Gastroesophageal sphincter (tissue), 4 donors: ENCODE measurements at regions not wholly inside any gene's neighbourhood (a gene's known extent, or its start where the extent isn't known, plus 50 kb on each side); places are given as distances from the start of the nearest gene placed in this dataset.

ENCODE experiments used
- ATAC-seq: fragments of 150-250 bp; one replicate; pipeline ENCODE4 v1.9.1; 2016; ENCODE audit warnings: mild to moderate bottlenecking, moderate library complexity
- H3K27ac ChIP-seq, 4 donors: fragments of 200-600 bp; sonication (generic) in 3 of 4; 1 replicate in 3 of 4; 2 replicates in 1 of 4; pipeline ENCODE4 v1.5.1; 2016 to 2019
- H3K27me3 ChIP-seq: fragments of 200-600 bp; sonication (generic); one replicate; pipeline ENCODE4 v1.5.1; 2019
- H3K36me3 ChIP-seq, 2 donors: fragments of 200-600 bp; sonication (generic); one replicate each; pipeline ENCODE4 v1.5.1; 2019; ENCODE audit warnings: control low read depth in 1 of 2
- H3K4me1 ChIP-seq, 3 donors: fragments of 200-600 bp; sonication (generic); 1 replicate in 2 of 3; 2 replicates in 1 of 3; pipeline ENCODE4 v1.5.1; 2016 to 2019; ENCODE audit warnings: control low read depth in 2 of 3
- H3K4me3 ChIP-seq, 2 donors: fragments of 200-600 bp; sonication (generic); one replicate each; pipeline ENCODE4 v1.5.1; 2019; ENCODE audit warnings: mild to moderate bottlenecking in 1 of 2, moderate library complexity in 1 of 2
- H3K9me3 ChIP-seq, 3 donors: fragments of 200-600 bp; sonication (generic); one replicate each; pipeline ENCODE4 v1.5.1; 2017 to 2019; ENCODE audit warnings: control low read depth in 2 of 3
- CTCF ChIP-seq, 4 experiments: fragments of 200-600 bp in 2 of 4; fragments of 450-650 bp in 2 of 4; sonication (generic) in 1 of 4; IDR thresholded peaks; one replicate each; pipeline ENCODE4 v1.5.1; 2017 to 2019; ENCODE audit warnings: antibody characterized with exemption in 4 of 4, mild to moderate bottlenecking in 2 of 4, moderate library complexity in 2 of 4
- EP300 ChIP-seq: sonication (generic); formaldehyde crosslinking; IDR thresholded peaks from one replicate; pipeline ENCODE4 v1.6.1; 2017; ENCODE audit warnings: antibody characterized with exemption, mild to moderate bottlenecking
- POLR2A ChIP-seq, 2 donors: fragments of 450-650 bp; IDR thresholded peaks; one replicate each; pipeline ENCODE4 v1.6.1; 2017; ENCODE audit warnings: antibody characterized with exemption in 2 of 2, mild to moderate bottlenecking in 2 of 2, moderate library complexity in 1 of 2
- POLR2AphosphoS5 ChIP-seq: sonication (generic); formaldehyde crosslinking; IDR thresholded peaks from one replicate; pipeline ENCODE4 v1.6.1; 2017; ENCODE audit warnings: antibody characterized with exemption
- WGBS, 2 donors: methylation state at CpG; one replicate each; pipeline ENCODE4 v1.1.5; 2018; ENCODE audit warnings: low coverage in 1 of 2; 5-methylcytosine and 5-hydroxymethylcytosine counted together

GRCh38 chr11:105245781-105246315 lies 106.3 kb upstream of the CARD18 start:
- Histone ChIP-seq H3K27ac (no peak overlapping the region), H3K4me3 (no peak overlapping the region), H3K36me3 (no peaks in the 10 kb centered on the region), H3K4me1 (peaks cover 0 to 14% (median 5%) of the 10 kb centered on the region in 3 donors), H3K9me3 (no peaks in the 10 kb centered on the region), H3K27me3 (no peaks in the 10 kb centered on the region)
- 80 to 84% methylated on average over 3 of the region's 3 CpGs for WGBS, 2 donors
- ATAC-seq: no peak
- no peak for TF ChIP-seq CTCF (IDR thresholded peaks at IDR 0.05)
- TF ChIP-seq POLR2A (IDR thresholded peaks at IDR 0.05): no peak
- TF ChIP-seq POLR2AphosphoS5: no peak
- no peak for TF ChIP-seq EP300

GRCh38 chr11:105244160-105244825 lies 104.7 kb upstream of the CARD18 start:
- Histone ChIP-seq H3K36me3 (no peaks in the 10 kb centered on the region), H3K27me3 (no peaks in the 10 kb centered on the region), H3K4me3 (no peak overlapping the region), H3K9me3 (no peaks in the 10 kb centered on the region), H3K4me1 (peaks cover 0 to 14% (median 5%) of the 10 kb centered on the region in 3 donors), H3K27ac (no peak overlapping the region)
- ATAC-seq: peak; percentile 68
- 12% methylated on average over 4 of the region's 4 CpGs for WGBS, 2 donors
- TF ChIP-seq CTCF (IDR thresholded peaks at IDR 0.05) (no peak), POLR2A (IDR thresholded peaks at IDR 0.05) (no peak), POLR2AphosphoS5 (peak; percentile 92)

- WGBS, 2 donors: 94% methylated on average over 1 of the region's 1 CpG; no CpG with 5 or more reads in 1 of the 2 donors
These were observed 101.6 kb upstream of the CARD18 start for GRCh38 chr11:105241136-105241535.

GRCh38 chr11:105236664-105237063 lies 97.1 kb upstream of the CARD18 start:
- H3K27me3 ChIP-seq: no peaks in the 10 kb centered on the region
- no peak overlapping the region for H3K4me3 ChIP-seq
- no peak for ATAC-seq
- H3K36me3 ChIP-seq: no peaks in the 10 kb centered on the region
- H3K4me1 ChIP-seq: no peaks in the 10 kb centered on the region
- H3K9me3 ChIP-seq: no peaks in the 10 kb centered on the region
- TF ChIP-seq EP300 (no peak), CTCF (IDR thresholded peaks at IDR 0.05) (no peak), POLR2AphosphoS5 (no peak), POLR2A (IDR thresholded peaks at IDR 0.05) (no peak)
- no peak overlapping the region for H3K27ac ChIP-seq
- WGBS, 2 donors: 35 to 52% methylated on average over 2 of the region's 2 CpGs

More at GRCh38 chr11:105241136-105241535, 101.6 kb upstream of the CARD18 start:
- Histone ChIP-seq H3K9me3 (no peaks in the 10 kb centered on the region), H3K4me1 (peaks cover 0 to 14% (median 5%) of the 10 kb centered on the region in 3 donors), H3K27me3 (no peaks in the 10 kb centered on the region), H3K4me3 (no peak overlapping the region), H3K27ac (no peak overlapping the region), H3K36me3 (no peaks in the 10 kb centered on the region)
- no peak for ATAC-seq
- TF ChIP-seq EP300: no peak
- no peak for TF ChIP-seq POLR2AphosphoS5
- no peak for TF ChIP-seq POLR2A (IDR thresholded peaks at IDR 0.05)
- no peak for TF ChIP-seq CTCF (IDR thresholded peaks at IDR 0.05)

GRCh38 chr11:105233285-105233684 lies 93.7 kb upstream of the CARD18 start:
- 63 to 75% methylated on average over 1 of the region's 1 CpG for WGBS, 2 donors
- Histone ChIP-seq H3K9me3 (no peaks in the 10 kb centered on the region), H3K4me3 (no peak overlapping the region), H3K4me1 (no peaks in the 10 kb centered on the region), H3K27ac (no peak overlapping the region), H3K27me3 (no peaks in the 10 kb centered on the region), H3K36me3 (no peaks in the 10 kb centered on the region)
- no peak for ATAC-seq
- TF ChIP-seq POLR2A (IDR thresholded peaks at IDR 0.05): no peak
